Adrenal gland (tissue), 9 donors: ENCODE measurements at regions not wholly inside any gene's neighbourhood (a gene's known extent, or its start where the extent isn't known, plus 50 kb on each side); places are given as distances from the start of the nearest gene placed in this dataset.

Experiments used
- DNase-seq, 7 donors: peaks; one replicate each; pipeline ENCODE4 v3.0.0-alpha.2; 2019 to 2020
- H3K27ac ChIP-seq, 5 donors: fragments of 200-600 bp; sonication (generic) in 4 of 5; 1 replicate in 3 of 5; 2 replicates in 2 of 5; pipeline versions ENCODE4 v1.5.1 to v1.8.0; 2016 to 2020; ENCODE audit warnings: mild to moderate bottlenecking in 1 of 5
- H3K27me3 ChIP-seq: fragments of 200-600 bp; 2 replicates; pipeline ENCODE4 v1.8.0; 2021
- H3K36me3 ChIP-seq, 2 donors: fragments of 200-600 bp; replicated peaks in 1 of 2; 1 replicate in 1 of 2; 2 replicates in 1 of 2; pipeline versions ENCODE4 v1.5.1 to v1.8.0; 2018 to 2022
- H3K4me1 ChIP-seq, 2 donors: fragments of 200-600 bp; replicated peaks in 1 of 2; 1 replicate in 1 of 2; 2 replicates in 1 of 2; pipeline versions ENCODE4 v1.5.1 to v1.8.0; 2018 to 2021
- H3K4me3 ChIP-seq, 4 donors: fragments of 200-600 bp; sonication (generic) in 3 of 4; one replicate each; pipeline ENCODE4 v1.5.1; 2016 to 2018
- H3K9me3 ChIP-seq, 3 donors: fragments of 200-600 bp; sonication (generic) in 1 of 3; replicated peaks in 1 of 3; 1 replicate in 2 of 3; 2 replicates in 1 of 3; pipeline versions ENCODE4 v1.5.1 to v1.8.0; 2016 to 2021
- POLR2A ChIP-seq, 2 donors: fragments of 450-650 bp; IDR thresholded peaks; one replicate each; pipeline ENCODE4 v1.6.1; 2017; ENCODE audit warnings: antibody characterized with exemption in 2 of 2, mild to moderate bottlenecking in 2 of 2, moderate library complexity in 1 of 2
- WGBS, 4 donors: extraction: QIAGEN DNeasy Blood & Tissue Kit in 2 of 4; methylation state at CpG; one replicate each; pipeline versions ENCODE4 v1.1.5 to v1.1.7; 2013 to 2017; 5-methylcytosine and 5-hydroxymethylcytosine counted together
- intact Hi-C, 2 donors: fragments of 100-400 bp; cut with DNase I; formaldehyde crosslinking; loops; one replicate each; pipeline versions ENCODE4 v1.14.1 to v1.15.0; 2022 to 2023
- TF ChIP-seq, protein P1 (sequence below), 6 experiments: fragments of 450-650 bp in 4 of 6; fragments of 200-600 bp in 2 of 6; sonication (generic) in 1 of 6; IDR thresholded peaks; 1 replicate in 5 of 6; 2 replicates in 1 of 6; pipeline versions ENCODE4 v1.5.1 to v1.8.0; 2016 to 2021; ENCODE audit warnings: antibody characterized with exemption in 6 of 6, mild to moderate bottlenecking in 2 of 6, moderate library complexity in 1 of 6
- donor health status: healthy with polysubstance abuse.
- donor health status: Bipolar disorder and iron deficiency.
- donor health status: DM: yes; HTN: yes; CAD: no.
- donor health status: DM: no; HTN: no; CAD: no.
- donor health status: DM: no; HTN: no; CAD: no.

DNA sequence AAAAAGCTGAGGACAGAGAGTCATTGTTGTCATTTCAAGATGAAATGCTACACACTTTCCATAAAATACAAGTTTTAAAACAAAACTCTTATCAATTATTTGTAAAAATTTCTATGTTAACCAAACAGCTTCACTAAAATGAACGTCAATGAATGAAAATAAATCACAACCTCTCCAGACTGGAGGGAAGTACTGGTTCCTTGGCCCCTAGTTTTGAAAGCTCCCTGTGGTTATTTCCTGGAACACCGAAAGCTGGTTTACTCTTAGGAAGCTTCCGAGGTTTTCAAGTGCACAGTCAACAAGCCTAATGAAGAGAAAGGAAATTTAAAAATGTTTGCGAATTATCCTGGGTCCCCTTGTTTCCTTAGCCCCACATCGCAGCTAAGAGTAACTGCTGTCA lies 191.1 kb upstream of the TTC29 start:
- intact Hi-C loops: no loop called here
- 51 to 63% (median 57%) methylated on average over 5 of the region's 5 CpGs for WGBS, 4 donors
- H3K9me3 ChIP-seq: no peaks in the 10 kb centered on the region
- H3K4me1 ChIP-seq: no peaks in the 10 kb centered on the region
- no peak overlapping the region for H3K4me3 ChIP-seq
- no peaks in the 10 kb centered on the region for H3K27me3 ChIP-seq
- TF ChIP-seq, protein P1, sequence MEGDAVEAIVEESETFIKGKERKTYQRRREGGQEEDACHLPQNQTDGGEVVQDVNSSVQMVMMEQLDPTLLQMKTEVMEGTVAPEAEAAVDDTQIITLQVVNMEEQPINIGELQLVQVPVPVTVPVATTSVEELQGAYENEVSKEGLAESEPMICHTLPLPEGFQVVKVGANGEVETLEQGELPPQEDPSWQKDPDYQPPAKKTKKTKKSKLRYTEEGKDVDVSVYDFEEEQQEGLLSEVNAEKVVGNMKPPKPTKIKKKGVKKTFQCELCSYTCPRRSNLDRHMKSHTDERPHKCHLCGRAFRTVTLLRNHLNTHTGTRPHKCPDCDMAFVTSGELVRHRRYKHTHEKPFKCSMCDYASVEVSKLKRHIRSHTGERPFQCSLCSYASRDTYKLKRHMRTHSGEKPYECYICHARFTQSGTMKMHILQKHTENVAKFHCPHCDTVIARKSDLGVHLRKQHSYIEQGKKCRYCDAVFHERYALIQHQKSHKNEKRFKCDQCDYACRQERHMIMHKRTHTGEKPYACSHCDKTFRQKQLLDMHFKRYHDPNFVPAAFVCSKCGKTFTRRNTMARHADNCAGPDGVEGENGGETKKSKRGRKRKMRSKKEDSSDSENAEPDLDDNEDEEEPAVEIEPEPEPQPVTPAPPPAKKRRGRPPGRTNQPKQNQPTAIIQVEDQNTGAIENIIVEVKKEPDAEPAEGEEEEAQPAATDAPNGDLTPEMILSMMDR (IDR thresholded peaks at IDR 0.05): no peak
- no peak for TF ChIP-seq POLR2A (IDR thresholded peaks at IDR 0.05)
- no peaks in the 10 kb centered on the region for H3K36me3 ChIP-seq
- DNase-seq: no peak
- peak overlapping the region in 2 of 5 donors; percentile 22 to 34 for H3K27ac ChIP-seq

DNA sequence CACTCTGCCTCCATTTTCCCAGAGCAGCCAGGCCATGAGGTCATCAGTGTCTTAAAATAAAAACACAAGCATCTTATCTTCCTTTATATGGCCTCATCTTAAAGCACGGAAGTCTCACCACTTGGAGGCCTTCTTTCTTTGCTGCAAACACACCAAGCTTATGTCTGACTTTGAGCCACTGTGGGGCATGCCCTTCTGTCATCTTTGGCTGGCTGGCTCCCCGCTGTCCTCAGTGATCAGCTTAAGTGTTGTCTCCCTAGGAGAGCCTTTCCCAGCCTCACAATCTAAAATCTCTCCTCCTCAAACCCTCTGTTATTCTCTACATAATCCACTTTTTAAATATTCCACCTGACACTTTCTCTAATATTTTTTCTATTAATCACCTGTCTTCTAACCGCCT lies 191.6 kb upstream of the TTC29 start:
- Histone ChIP-seq H3K4me1 (no peaks in the 10 kb centered on the region), H3K27ac (peak overlapping the region in 2 of 5 donors; percentile 22 to 34), H3K4me3 (no peak overlapping the region), H3K36me3 (no peaks in the 10 kb centered on the region), H3K9me3 (no peaks in the 10 kb centered on the region), H3K27me3 (no peaks in the 10 kb centered on the region)
- WGBS, 4 donors: 69 to 86% (median 76%) methylated on average over 3 of the region's 3 CpGs
- no peak for TF ChIP-seq POLR2A (IDR thresholded peaks at IDR 0.05)
- TF ChIP-seq, protein P1 (IDR thresholded peaks at IDR 0.05): no peak
- intact Hi-C loops: no loop called here
- no peak for DNase-seq

DNA sequence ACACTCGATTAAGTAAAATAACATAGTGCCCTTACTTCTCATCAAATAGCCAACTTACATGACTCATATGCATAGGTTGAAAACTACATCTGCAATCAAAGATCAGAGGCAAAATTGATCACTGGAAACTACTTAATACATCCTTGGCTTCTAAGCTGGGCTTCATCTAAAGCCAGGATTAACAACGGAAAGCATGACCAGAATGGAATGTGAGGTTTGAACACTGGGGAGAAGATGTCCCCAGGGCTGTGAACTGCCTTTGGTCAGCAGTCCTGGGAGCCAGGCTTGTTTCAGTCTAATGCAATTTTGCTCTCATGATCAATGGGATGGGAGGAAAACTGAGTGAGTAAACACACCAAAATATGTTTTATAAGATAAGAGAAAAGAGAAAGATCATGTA lies 192.5 kb upstream of the TTC29 start:
- H3K27ac ChIP-seq: no peak overlapping the region
- no peaks in the 10 kb centered on the region for H3K27me3 ChIP-seq
- H3K4me3 ChIP-seq: no peak overlapping the region
- no peaks in the 10 kb centered on the region for H3K36me3 ChIP-seq
- no peaks in the 10 kb centered on the region for H3K4me1 ChIP-seq
- H3K9me3 ChIP-seq: no peaks in the 10 kb centered on the region
- TF ChIP-seq, protein P1 (IDR thresholded peaks at IDR 0.05): no peak
- no peak for TF ChIP-seq POLR2A (IDR thresholded peaks at IDR 0.05)
- no peak for DNase-seq
- 42 to 64% (median 60%) methylated on average over 2 of the region's 2 CpGs for WGBS, 4 donors
- intact Hi-C loops: no loop called here

DNA sequence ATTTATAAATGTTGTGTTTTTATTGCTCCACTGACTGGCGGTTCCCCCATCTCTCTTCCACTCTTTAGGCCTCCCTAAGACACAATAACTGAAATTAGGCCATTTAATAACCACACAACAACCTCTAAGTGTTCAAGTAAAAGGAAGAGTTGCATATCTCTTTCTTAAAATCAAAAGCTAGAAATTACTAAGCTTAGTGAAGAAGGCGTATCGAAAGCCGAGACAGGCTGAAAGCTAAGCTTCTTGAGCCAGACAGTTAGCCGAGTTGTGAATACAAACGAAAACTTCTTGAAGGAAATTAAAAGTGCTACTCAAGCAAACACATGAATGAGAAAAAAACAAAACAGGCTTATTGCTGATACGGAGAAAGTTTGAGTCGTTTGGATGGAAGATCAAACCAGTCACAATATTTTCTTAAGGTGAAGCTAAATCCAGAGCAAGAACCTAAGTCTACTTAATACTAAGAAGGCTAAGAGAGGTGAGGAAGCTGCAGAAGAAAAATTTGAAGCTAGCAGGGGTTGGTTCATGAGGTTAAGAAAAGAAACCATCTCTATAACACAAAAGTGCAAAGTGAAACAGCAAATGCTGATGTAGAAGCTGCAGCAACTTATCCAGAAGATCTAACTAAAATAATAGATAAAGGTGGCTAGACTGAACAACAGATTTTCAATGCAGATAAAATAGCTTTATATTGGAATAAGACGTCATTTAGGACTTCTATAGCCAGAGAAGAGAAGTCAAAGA lies 194.0 kb upstream of the TTC29 start:
- Histone ChIP-seq H3K27ac (no peak overlapping the region), H3K36me3 (no peaks in the 10 kb centered on the region), H3K27me3 (no peaks in the 10 kb centered on the region), H3K4me3 (no peak overlapping the region), H3K4me1 (no peaks in the 10 kb centered on the region), H3K9me3 (no peaks in the 10 kb centered on the region)
- TF ChIP-seq, protein P1 (IDR thresholded peaks at IDR 0.05): no peak
- no peak for TF ChIP-seq POLR2A (IDR thresholded peaks at IDR 0.05)
- intact Hi-C loops: no loop called here
- WGBS, 4 donors: 72 to 82% (median 77%) methylated on average over 9 of the region's 9 CpGs
- DNase-seq: no peak
